Epithelial cell of esophagus (primary cell): ENCODE measurements at regions not wholly inside any gene's neighbourhood (a gene's known extent, or its start where the extent isn't known, plus 50 kb on each side); places are given as distances from the start of the nearest gene placed in this dataset.

Experiments
- DNase-seq: peaks from one replicate; pipeline ENCODE4 v3.0.0; 2010; ENCODE audit warnings: low read depth
- H3K4me3 ChIP-seq: 2 replicates; pipeline ENCODE4 v1.5.1; 2011; ENCODE audit warnings: mild to moderate bottlenecking, low read length, control low read depth
- TF ChIP-seq, protein P1 (sequence below): IDR thresholded peaks from 2 replicates; pipeline ENCODE4 v1.5.1; 2011; ENCODE audit warnings: low read depth, mild to moderate bottlenecking, low read length, control low read depth, inconsistent platforms; ENCODE audit not compliant: insufficient read depth; ENCODE audit errors: missing control alignments

- no peak for DNase-seq
- TF ChIP-seq, protein P1, sequence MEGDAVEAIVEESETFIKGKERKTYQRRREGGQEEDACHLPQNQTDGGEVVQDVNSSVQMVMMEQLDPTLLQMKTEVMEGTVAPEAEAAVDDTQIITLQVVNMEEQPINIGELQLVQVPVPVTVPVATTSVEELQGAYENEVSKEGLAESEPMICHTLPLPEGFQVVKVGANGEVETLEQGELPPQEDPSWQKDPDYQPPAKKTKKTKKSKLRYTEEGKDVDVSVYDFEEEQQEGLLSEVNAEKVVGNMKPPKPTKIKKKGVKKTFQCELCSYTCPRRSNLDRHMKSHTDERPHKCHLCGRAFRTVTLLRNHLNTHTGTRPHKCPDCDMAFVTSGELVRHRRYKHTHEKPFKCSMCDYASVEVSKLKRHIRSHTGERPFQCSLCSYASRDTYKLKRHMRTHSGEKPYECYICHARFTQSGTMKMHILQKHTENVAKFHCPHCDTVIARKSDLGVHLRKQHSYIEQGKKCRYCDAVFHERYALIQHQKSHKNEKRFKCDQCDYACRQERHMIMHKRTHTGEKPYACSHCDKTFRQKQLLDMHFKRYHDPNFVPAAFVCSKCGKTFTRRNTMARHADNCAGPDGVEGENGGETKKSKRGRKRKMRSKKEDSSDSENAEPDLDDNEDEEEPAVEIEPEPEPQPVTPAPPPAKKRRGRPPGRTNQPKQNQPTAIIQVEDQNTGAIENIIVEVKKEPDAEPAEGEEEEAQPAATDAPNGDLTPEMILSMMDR: no peak
- no peak overlapping the region for H3K4me3 ChIP-seq
These were observed 202.2 kb upstream of the NAV2 start for GRCh38 chr11:19510468-19510867.

DNA sequence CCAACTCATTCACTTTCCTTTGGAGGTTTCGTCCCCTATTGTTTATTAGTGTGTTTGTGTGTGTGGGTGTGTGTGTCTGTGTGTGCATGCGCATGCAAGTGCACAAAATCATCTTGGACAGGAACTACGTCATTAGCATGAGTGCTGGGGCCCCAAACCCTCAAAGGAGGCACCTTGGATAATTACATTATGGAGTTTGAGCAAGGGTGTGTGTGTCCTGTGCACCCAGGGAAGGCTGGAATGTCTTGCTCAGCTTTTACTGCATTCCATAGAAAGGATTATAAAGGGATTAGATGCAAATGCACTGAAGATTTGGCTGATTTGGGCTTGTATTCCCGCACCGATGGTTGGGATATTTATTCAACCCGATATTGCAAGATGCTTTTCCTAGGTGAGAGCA lies 203.4 kb upstream of the NAV2 start:
- H3K4me3 ChIP-seq: no peak overlapping the region
- TF ChIP-seq, protein P1: no peak
- no peak for DNase-seq

DNA sequence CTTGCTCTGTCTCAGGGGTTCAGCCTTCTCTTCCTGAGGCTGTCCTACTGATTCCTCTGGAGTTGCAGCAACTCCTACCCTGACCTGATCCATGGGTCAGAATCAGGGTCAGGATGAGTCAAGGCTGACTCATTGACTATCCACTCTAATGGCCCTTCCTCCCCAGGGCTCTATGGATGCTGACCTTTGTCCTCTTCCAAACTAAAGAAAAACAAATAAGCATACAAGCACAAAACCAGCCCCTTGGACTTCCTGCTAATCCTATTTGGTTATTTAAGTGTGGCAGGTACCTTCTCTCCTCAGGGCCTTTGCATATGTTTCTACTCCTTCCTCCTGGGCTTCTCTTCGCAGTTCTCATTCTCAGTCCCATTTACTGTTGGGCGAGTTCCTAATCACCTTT lies 204.5 kb upstream of the NAV2 start:
- TF ChIP-seq, protein P1: no peak
- DNase-seq: no peak
- no peak overlapping the region for H3K4me3 ChIP-seq

DNA sequence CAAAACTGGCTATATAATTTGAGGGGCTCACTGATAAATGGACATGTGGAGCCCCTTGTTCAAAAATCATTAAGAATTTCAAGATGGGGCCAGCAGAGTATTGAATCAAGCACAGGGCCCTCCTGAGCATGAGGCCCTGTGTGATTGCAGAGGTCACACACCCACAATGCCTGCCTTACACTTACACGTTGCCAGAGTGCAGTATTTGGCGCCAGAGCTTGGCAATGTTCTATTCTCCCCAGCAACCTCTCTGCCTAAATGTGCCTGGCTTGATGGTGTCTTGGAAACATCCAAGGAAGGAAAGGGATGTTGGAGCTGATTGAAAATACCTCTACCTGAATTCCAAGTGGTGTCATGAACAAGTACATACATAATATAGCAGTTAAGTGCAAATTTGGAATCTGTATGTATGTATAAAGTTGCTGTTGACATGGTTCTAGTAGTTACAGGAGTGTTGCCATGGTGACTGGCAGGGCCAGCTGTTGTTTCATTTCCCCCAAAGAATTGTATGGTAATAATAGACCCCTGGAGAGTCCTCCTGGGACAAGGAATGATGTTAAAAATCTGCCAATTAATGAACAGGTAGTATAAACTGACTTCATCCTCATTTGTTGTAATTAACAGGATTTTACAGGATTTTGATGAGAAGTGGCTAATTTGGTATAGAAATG lies 205.7 kb upstream of the NAV2 start:
- TF ChIP-seq, protein P1: no peak
- DNase-seq: no peak
- no peak overlapping the region for H3K4me3 ChIP-seq

- TF ChIP-seq, protein P1: no peak
- H3K4me3 ChIP-seq: no peak overlapping the region
- DNase-seq: no peak
These were observed 209.9 kb upstream of the NAV2 start for GRCh38 chr11:19502691-19503253.

GRCh38 chr11:19501631-19502030 lies 211.0 kb upstream of the NAV2 start:
- DNase-seq: no peak
- no peak overlapping the region for H3K4me3 ChIP-seq
- TF ChIP-seq, protein P1: no peak

GRCh38 chr11:19499999-19500398 lies 212.6 kb upstream of the NAV2 start:
- H3K4me3 ChIP-seq: no peak overlapping the region
- TF ChIP-seq, protein P1: no peak
- DNase-seq: no peak
